ENCODE measurements at regions not wholly inside any gene's neighbourhood (a gene's known extent, or its start where the extent isn't known, plus 50 kb on each side); places are given as distances from the start of the nearest gene placed in this dataset.

DNA sequence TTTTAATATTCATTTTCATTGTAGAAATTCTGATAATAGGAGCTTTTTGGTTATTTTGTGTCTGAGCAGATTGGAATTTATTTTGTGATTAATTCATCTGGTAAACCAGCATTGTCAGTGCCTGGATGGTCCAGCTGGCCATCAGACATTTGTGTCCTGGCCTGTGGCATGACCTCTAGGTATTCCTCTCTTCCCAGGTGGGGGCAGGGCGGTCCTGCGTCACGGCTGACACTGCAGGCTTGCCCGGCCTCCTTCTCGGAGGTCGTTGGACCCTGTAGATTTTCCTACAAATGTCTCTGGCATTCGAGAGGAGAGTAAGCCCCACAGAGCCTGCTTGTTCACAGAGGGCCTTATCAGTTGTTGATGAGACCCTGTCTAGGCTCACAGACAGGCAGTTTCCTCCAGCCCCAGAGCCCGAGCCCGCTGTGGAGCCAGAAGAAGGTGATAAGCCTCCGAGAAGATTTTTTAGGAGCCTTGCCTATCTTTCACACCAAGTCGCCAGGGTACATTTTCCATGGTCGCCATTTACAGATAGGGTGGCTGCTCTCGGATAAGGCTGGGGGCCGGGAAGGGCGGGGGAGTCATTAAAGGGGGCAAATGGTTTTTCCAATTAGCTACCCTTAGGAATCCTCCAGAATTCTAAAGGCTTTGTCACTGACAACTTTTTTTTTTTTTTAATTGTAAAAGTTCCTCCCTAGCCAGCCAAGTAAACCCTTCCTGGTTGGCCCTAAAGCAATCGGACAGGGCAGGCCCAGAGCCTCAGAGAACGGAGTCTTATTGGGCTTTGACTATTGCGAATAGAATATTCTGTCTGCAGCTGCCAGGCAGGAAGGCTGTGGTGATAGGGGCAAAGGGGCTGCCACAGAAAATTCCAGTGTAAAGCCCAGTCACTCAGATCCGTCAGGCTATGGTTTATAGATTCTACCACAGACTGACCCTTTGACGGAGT is 78.1 kb upstream of the TBX20 start:
- DNase-seq, result no peak

DNA sequence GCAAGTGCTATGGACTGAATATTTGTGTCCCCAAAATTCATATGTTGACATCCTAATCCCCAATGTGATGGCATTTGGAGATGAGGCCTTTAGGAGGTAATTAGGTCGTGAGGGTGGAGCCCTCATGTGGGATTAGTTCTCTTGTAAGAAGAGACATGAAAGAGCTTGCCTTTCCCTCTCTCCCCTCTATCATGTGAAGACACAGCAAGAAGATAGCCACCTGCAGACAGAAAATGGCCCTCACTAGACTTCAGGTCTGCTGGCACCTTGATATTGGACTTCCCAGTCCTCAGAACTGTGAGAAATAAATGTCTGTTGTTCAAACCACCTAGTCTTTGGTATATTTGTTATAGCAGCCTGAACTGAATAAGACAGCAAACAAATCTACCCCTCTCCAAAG is 75.1 kb upstream of the TBX20 start:
- no peak for DNase-seq

DNA sequence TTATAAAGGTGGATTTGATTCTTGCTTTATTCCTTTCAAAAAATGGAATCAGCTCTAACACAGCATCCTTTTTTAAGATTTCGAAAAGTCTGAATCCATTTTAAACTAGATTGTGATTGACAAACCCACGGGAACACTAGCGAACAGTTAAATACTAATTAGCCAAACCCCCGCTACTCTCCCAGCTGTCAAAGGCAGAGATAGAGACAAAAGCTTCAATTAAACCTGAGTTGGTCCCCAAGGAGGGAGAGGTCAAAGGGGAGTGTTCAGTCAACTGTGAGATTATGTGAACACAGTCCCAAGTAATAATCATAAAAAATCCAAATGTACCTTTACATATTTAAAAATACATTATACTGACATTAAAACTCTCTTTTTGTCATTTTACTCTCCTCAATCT is 65.7 kb upstream of the TBX20 start:
- DNase-seq, result no peak

DNA sequence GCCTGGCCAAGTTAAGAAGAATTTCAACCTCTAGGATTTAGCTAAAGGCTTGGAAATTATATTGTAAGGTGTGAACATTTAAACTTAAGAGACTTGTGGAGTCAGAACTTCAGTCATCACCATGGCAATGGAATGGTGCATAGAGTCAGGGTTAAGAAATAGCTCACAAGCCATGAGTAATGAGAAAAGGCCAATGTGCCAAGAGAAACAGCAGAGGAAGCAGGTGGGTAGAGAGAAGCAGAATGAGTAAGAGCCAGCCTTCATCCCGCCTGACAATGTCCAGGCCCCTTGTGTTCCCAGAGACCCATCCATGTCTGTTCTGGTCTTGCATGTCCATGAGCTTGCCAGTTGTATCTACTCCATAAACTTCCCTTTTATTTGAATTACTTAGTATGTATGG is 62.6 kb upstream of the TBX20 start:
- no peak for DNase-seq

DNA sequence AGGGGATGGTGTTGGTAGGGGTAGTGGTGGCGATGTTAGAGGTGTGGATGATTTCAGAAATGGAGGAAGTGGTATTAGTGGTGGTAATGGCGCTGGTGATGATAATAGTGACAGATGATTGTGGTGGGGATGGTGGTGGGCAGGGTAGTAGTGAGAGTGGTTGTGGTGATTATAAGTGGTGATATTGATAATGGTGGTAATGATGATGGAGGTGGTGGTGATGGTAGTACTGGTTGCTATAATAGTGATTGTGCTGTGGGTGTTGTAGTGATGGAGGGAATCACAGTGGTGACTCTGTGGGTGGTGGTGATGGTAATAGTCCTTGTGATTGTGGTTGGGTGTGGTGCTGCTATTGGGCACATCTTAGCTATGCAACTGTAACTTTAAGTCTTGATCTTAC is 61.6 kb upstream of the TBX20 start:
- DNase-seq, result no peak

DNA sequence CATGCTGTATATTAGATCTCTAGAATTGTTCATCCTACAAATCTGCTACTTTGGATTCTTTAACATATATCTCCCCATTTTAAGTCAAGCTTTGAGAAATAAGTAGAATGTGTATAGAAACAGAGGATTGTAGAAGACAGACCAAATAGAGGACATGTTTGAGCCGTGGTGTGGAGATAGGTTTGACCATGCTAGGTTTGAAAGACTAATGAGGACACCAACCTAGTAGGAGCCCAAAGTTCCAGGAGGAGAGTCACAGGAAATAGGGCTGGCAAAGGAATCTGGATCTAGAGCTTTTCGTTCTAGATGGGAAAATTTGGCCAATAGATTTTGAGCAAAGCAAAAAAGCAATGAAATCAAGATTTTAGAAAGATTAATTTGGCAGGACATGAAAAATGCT is 60.5 kb upstream of the TBX20 start:
- DNase-seq, result no peak

DNA sequence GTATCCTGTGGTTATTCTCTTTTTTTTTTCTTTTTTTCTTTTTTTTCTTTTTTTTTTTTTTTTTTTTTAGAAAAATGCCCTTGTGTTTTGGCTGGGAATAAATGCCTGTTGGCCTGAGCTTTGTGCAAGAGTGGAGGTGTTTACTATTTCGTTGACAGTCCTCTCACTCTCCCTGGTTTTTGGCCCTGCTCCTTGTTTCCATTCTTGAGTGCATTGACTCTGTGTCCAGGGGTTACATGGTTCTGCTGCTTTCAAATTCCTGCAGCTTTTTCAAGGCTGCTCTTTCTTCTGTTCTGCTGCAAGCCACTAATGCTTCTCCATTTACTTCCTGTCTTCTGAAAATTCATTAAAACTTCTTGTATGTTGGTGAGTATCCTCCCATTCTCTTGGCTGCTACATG is 59.7 kb upstream of the TBX20 start:
- no peak for DNase-seq

Data from NCI-H774 (cell line).